ENCODE measurements at regions not wholly inside any gene's neighbourhood (a gene's known extent, or its start where the extent isn't known, plus 50 kb on each side); places are given as distances from the start of the nearest gene placed in this dataset.

GRCh38 chr5:98631311-98632054 lies 142.0 kb upstream of the RGMB start:
- TF ChIP-seq TEAD4 (CRISPR knock-in tag; IDR thresholded peaks at IDR 0.05) (no peak), MLX (CRISPR knock-in tag; IDR thresholded peaks at IDR 0.05) (no peak), CTCF (IDR thresholded peaks at IDR 0.05) (no peak), E2F5 (CRISPR knock-in tag; IDR thresholded peaks at IDR 0.05) (no peak), NR2C2 (CRISPR knock-in tag; IDR thresholded peaks at IDR 0.05) (no peak), ATF6 (CRISPR knock-in tag; IDR thresholded peaks at IDR 0.05) (no peak), USF2 (CRISPR knock-in tag; IDR thresholded peaks at IDR 0.05) (no peak), ATF1 (CRISPR knock-in tag; IDR thresholded peaks at IDR 0.05) (no peak), NFE2L1 (CRISPR knock-in tag; IDR thresholded peaks at IDR 0.05) (no peak), ZNF512 (CRISPR knock-in tag; IDR thresholded peaks at IDR 0.05; ENCODE audit: borderline replicate concordance) (no peak), SP1 (CRISPR knock-in tag; conservative IDR thresholded peaks at IDR 0.05) (no peak), ELF4 (CRISPR knock-in tag; IDR thresholded peaks at IDR 0.05; ENCODE audit: low read depth) (no peak), RELA (CRISPR knock-in tag; IDR thresholded peaks at IDR 0.05; ENCODE audit: borderline replicate concordance) (no peak), ATF2 (CRISPR knock-in tag; IDR thresholded peaks at IDR 0.05; ENCODE audit: borderline replicate concordance, low read depth) (no peak)

All from WTC11 (cell line).